ENCODE measurements at regions not wholly inside any gene's neighbourhood (a gene's known extent, or its start where the extent isn't known, plus 50 kb on each side); places are given as distances from the start of the nearest gene placed in this dataset.

DNA sequence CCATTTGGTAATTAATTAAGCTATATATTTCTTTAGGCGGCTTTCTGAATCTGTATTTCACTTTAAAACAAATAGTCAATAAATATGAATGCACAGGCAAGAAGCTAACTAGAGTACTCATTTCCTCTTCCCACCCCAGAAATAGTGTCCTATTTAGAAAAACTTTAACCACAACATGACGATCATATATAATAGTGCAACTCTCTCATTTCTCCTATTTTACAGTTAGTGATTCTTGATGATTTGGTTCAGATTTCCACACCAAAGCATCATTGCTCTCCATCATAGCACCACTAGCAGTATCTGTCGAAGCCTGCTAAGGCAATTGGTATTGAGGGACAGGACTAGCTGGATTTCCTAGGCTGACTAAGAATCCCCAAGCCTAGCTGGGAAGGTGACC lies 184.0 kb upstream of the GALNTL6 start:
- H3K9ac ChIP-seq, result no peak overlapping the region
- no peaks in the 10 kb centered on the region for H3K9me3 ChIP-seq (ENCODE audit: control insufficient read depth, low read length)
- no peak overlapping the region for H3K4me2 ChIP-seq (ENCODE audit: low read length)
- H2AFZ ChIP-seq, result no peak overlapping the region
- no peaks in the 10 kb centered on the region for H3K4me1 ChIP-seq
- H3K27me3 ChIP-seq (ENCODE audit: control insufficient read depth, insufficient read depth, low read length), result no peaks in the 10 kb centered on the region
- H3K4me3 ChIP-seq (ENCODE audit: low read depth, low read length), result no peak overlapping the region
- no peaks in the 10 kb centered on the region for H3K36me3 ChIP-seq (ENCODE audit: control insufficient read depth, insufficient read depth, low read length)
- no peaks in the 10 kb centered on the region for H3K79me2 ChIP-seq
- TF ChIP-seq, protein P1, sequence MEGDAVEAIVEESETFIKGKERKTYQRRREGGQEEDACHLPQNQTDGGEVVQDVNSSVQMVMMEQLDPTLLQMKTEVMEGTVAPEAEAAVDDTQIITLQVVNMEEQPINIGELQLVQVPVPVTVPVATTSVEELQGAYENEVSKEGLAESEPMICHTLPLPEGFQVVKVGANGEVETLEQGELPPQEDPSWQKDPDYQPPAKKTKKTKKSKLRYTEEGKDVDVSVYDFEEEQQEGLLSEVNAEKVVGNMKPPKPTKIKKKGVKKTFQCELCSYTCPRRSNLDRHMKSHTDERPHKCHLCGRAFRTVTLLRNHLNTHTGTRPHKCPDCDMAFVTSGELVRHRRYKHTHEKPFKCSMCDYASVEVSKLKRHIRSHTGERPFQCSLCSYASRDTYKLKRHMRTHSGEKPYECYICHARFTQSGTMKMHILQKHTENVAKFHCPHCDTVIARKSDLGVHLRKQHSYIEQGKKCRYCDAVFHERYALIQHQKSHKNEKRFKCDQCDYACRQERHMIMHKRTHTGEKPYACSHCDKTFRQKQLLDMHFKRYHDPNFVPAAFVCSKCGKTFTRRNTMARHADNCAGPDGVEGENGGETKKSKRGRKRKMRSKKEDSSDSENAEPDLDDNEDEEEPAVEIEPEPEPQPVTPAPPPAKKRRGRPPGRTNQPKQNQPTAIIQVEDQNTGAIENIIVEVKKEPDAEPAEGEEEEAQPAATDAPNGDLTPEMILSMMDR (IDR thresholded peaks at IDR 0.05), result no peak
- no peak overlapping the region for H3K27ac ChIP-seq

DNA sequence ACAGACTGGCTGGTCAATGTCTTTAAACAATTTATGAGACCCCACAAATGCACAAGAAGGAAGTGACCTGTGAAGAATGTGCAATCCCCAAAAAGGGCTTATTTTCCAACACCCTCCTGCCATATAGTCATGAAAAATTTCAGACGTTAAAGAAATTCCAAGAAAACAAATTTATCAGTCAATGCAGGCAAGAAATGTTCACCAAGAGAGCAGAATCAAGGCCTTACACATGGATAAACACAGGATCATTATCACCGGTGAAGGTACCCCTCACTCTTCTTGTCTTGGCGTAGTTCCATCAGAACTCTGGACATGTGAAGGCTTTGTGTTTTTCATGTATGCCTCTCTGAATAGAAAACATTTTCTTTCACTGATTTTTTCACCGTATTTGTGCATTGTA lies 186.7 kb upstream of the GALNTL6 start:
- Histone ChIP-seq H3K4me3 (ENCODE audit: low read depth, low read length) (no peak overlapping the region), H3K4me1 (no peaks in the 10 kb centered on the region), H3K36me3 (ENCODE audit: control insufficient read depth, insufficient read depth, low read length) (no peaks in the 10 kb centered on the region), H3K79me2 (no peaks in the 10 kb centered on the region), H3K9ac (no peak overlapping the region), H3K4me2 (ENCODE audit: low read length) (no peak overlapping the region), H3K9me3 (ENCODE audit: control insufficient read depth, low read length) (no peaks in the 10 kb centered on the region), H2AFZ (no peak overlapping the region), H3K27me3 (ENCODE audit: control insufficient read depth, insufficient read depth, low read length) (no peaks in the 10 kb centered on the region), H3K27ac (no peak overlapping the region)
- TF ChIP-seq, protein P1 (IDR thresholded peaks at IDR 0.05), result no peak

DNA sequence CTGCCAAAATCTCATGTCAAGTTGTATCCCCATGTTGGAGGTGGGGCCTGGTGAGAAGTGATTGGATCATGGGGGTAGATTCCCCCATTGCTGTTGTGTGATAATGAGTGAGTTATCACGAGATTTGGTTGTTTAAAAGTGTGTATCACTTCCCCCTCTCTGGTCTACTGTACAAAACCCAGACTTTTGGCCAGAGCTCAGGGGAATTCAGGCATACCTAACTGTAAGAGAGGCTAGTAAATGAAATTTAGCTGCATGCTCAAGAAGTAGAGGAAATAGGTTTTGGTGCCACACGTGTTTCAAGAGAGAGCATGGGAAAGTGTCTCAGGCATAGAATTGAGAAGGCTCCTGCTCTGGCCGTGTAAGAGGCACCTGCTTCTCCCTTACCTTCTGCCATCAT lies 190.5 kb upstream of the GALNTL6 start:
- no peaks in the 10 kb centered on the region for H3K79me2 ChIP-seq
- no peak overlapping the region for H2AFZ ChIP-seq
- no peaks in the 10 kb centered on the region for H3K36me3 ChIP-seq (ENCODE audit: control insufficient read depth, insufficient read depth, low read length)
- TF ChIP-seq, protein P1 (IDR thresholded peaks at IDR 0.05), result no peak
- H3K4me3 ChIP-seq (ENCODE audit: low read depth, low read length), result no peak overlapping the region
- no peaks in the 10 kb centered on the region for H3K9me3 ChIP-seq (ENCODE audit: control insufficient read depth, low read length)
- H3K9ac ChIP-seq, result no peak overlapping the region
- H3K27ac ChIP-seq, result no peak overlapping the region
- no peaks in the 10 kb centered on the region for H3K4me1 ChIP-seq
- H3K27me3 ChIP-seq (ENCODE audit: control insufficient read depth, insufficient read depth, low read length), result no peaks in the 10 kb centered on the region
- no peak overlapping the region for H3K4me2 ChIP-seq (ENCODE audit: low read length)

DNA sequence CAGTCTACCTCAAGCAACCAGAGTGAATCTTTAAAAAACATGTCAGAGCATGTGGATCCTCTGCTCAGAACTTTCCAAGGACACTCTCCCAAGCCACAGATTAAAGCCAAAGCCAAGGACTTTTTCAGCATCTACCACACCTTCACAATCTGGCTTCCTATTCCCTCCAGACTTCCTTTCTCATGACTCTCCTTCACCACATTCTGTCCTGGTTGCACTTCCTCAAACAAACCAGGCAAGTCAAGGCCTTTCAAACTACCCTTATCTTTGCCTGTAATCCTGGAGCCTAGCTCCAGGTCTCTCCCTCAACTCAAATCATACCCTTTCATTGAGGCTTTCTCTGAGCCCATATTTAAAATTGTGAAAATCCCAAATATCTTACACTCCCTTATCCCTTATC lies 191.6 kb upstream of the GALNTL6 start:
- H3K27ac ChIP-seq, result no peak overlapping the region
- H3K4me1 ChIP-seq, result no peaks in the 10 kb centered on the region
- H3K9ac ChIP-seq, result no peak overlapping the region
- no peaks in the 10 kb centered on the region for H3K27me3 ChIP-seq (ENCODE audit: control insufficient read depth, insufficient read depth, low read length)
- H3K4me3 ChIP-seq (ENCODE audit: low read depth, low read length), result no peak overlapping the region
- TF ChIP-seq, protein P1 (IDR thresholded peaks at IDR 0.05), result no peak
- no peak overlapping the region for H3K4me2 ChIP-seq (ENCODE audit: low read length)
- no peaks in the 10 kb centered on the region for H3K36me3 ChIP-seq (ENCODE audit: control insufficient read depth, insufficient read depth, low read length)
- H3K79me2 ChIP-seq, result no peaks in the 10 kb centered on the region
- no peaks in the 10 kb centered on the region for H3K9me3 ChIP-seq (ENCODE audit: control insufficient read depth, low read length)
- H2AFZ ChIP-seq, result no peak overlapping the region

DNA sequence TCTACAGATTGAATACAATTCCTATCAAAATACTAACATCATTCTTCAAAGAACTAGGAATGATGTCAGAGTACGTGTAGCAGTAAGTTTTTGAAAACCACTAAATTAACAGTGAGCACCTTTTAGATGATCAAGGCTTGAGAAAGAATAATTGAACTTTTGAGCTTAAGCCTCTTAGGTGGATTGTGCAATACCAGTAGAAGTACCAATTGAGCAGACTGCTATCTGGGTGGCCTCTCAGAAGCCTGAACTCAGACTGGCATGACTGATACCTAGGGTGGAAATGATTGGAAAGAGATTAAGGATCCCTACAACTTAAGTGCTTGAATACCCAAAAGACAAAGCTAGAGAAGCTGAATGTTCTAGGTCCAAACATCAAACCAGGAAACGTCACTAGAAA lies 200.3 kb upstream of the GALNTL6 start:
- Histone ChIP-seq H3K4me3 (ENCODE audit: low read depth, low read length) (no peak overlapping the region), H3K4me1 (no peaks in the 10 kb centered on the region), H3K27me3 (ENCODE audit: control insufficient read depth, insufficient read depth, low read length) (no peaks in the 10 kb centered on the region), H3K36me3 (ENCODE audit: control insufficient read depth, insufficient read depth, low read length) (no peaks in the 10 kb centered on the region), H3K9me3 (ENCODE audit: control insufficient read depth, low read length) (no peaks in the 10 kb centered on the region), H2AFZ (no peak overlapping the region), H3K9ac (no peak overlapping the region), H3K4me2 (ENCODE audit: low read length) (no peak overlapping the region), H3K79me2 (no peaks in the 10 kb centered on the region), H3K27ac (no peak overlapping the region)
- TF ChIP-seq, protein P1 (IDR thresholded peaks at IDR 0.05), result no peak

Data from parathyroid adenoma (tissue), 2 donors.